ENCODE measurements at regions not wholly inside any gene's neighbourhood (a gene's known extent, or its start where the extent isn't known, plus 50 kb on each side); places are given as distances from the start of the nearest gene placed in this dataset.
"Not testable (repeated sequence)": the region's sequence is repeated elsewhere in the genome, so short reads cannot be mapped to it uniquely, and the experiment has no call there.

- not testable (repeated sequence) for TF ChIP-seq CTCF, POLR2A (IDR thresholded peaks at IDR 0.05)
Observed at GRCh38 chr2:89876445-89876844, 1185.0 kb downstream of the RPIA start.

All from uterus (tissue), 2 donors.